GM06990 (cell line): ENCODE measurements at regions not wholly inside any gene's neighbourhood (a gene's known extent, or its start where the extent isn't known, plus 50 kb on each side); places are given as distances from the start of the nearest gene placed in this dataset.
"Not testable (repeated sequence)": the region's sequence is repeated elsewhere in the genome, so short reads cannot be mapped to it uniquely, and the experiment has no call there.

Source experiments
- DNase-seq: peaks from one replicate; pipeline ENCODE4 v3.0.0-alpha.2; 2011; ENCODE audit not compliant: insufficient read length; ENCODE audit errors: extremely low read depth
- H3K27me3 ChIP-seq: replicated peaks from 2 replicates; pipeline ENCODE4 v1.6.0; 2011; ENCODE audit warnings: low read length; ENCODE audit not compliant: control insufficient read depth, insufficient read depth
- H3K36me3 ChIP-seq: 2 replicates; pipeline ENCODE4 v1.5.1; 2011; ENCODE audit warnings: low read length; ENCODE audit not compliant: control insufficient read depth, insufficient read depth
- H3K4me3 ChIP-seq: replicated peaks from 2 replicates; pipeline ENCODE4 v1.5.1; 2011; ENCODE audit warnings: low read depth, mild to moderate bottlenecking, control low read depth, low read length
- TF ChIP-seq, protein P1 (sequence below): IDR thresholded peaks from 2 replicates; pipeline ENCODE4 v1.5.1; 2011; ENCODE audit warnings: low read length, control low read depth, mild to moderate bottlenecking, inconsistent platforms; ENCODE audit not compliant: insufficient read depth, poor library complexity, severe bottlenecking

DNA sequence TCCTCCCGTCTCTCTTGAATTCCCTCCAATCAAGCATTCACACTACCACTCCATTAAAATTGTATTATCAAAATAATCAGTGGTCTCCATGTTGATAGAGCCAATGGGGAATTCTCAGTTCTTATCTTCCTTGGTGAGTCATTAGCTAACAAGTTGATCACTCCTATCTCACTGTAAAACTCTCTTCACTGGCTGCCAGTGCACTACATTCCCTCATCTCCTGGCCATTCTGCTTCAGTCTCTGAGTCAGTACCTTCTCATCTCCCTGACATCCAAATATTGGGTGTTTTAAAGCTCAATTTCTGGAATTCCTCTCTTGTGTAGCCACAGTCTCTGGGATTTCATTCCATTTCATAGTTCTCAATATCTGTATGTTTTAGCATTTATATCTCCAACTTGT, 175.2 kb downstream of the ALDH1A2 start:
- TF ChIP-seq, protein P1, sequence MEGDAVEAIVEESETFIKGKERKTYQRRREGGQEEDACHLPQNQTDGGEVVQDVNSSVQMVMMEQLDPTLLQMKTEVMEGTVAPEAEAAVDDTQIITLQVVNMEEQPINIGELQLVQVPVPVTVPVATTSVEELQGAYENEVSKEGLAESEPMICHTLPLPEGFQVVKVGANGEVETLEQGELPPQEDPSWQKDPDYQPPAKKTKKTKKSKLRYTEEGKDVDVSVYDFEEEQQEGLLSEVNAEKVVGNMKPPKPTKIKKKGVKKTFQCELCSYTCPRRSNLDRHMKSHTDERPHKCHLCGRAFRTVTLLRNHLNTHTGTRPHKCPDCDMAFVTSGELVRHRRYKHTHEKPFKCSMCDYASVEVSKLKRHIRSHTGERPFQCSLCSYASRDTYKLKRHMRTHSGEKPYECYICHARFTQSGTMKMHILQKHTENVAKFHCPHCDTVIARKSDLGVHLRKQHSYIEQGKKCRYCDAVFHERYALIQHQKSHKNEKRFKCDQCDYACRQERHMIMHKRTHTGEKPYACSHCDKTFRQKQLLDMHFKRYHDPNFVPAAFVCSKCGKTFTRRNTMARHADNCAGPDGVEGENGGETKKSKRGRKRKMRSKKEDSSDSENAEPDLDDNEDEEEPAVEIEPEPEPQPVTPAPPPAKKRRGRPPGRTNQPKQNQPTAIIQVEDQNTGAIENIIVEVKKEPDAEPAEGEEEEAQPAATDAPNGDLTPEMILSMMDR, result no peak
- Histone ChIP-seq H3K27me3 (no peaks in the 10 kb centered on the region; the same call in none of the 2 replicates), H3K4me3 (no peak overlapping the region), H3K36me3 (no peaks in the 10 kb centered on the region)
- no peak for DNase-seq

DNA sequence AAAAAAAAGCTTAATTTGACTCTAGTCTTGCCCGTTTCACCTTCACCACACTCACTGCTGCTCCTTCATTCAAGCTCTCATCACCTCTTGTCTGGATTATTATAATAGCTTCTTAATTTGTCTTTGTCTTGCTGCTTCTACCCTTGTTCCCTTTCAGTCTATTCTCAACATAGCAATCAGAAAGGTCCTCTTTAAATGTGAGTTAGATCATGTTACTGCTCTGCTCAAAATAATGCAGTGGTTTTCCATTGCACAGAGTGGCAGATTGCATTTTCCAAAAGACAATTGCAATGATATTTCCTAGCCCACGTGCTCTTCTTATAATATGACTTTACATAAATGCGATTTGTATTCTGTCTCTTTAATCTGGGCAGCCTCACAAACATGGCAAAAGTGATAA, 174.6 kb downstream of the ALDH1A2 start:
- Histone ChIP-seq H3K4me3 (no peak overlapping the region), H3K27me3 (no peaks in the 10 kb centered on the region; the same call in none of the 2 replicates), H3K36me3 (no peaks in the 10 kb centered on the region)
- no peak for DNase-seq
- TF ChIP-seq, protein P1, result no peak

DNA sequence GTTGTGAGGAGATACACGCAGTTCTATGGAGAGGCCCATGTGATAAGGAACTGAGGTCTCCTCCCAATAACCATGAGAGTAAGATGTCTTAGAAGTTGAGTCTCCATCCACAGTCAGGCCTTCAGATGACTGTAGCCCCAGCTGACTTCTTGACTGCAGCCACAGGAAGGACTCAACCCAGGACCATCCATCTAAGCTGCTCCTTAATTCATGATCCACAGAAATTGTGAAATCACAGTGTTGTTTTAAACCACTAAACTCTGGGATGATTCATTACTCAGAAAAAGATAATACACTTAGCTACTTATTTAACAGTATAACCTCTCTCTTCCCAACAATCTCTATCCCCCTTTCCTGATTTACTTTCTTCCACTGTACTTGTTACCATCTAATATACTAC, 173.3 kb downstream of the ALDH1A2 start:
- TF ChIP-seq, protein P1, result no peak
- no peak for DNase-seq
- H3K4me3 ChIP-seq, result no peak overlapping the region
- no peaks in the 10 kb centered on the region; the same call in none of the 2 replicates for H3K27me3 ChIP-seq
- H3K36me3 ChIP-seq, result no peaks in the 10 kb centered on the region

DNA sequence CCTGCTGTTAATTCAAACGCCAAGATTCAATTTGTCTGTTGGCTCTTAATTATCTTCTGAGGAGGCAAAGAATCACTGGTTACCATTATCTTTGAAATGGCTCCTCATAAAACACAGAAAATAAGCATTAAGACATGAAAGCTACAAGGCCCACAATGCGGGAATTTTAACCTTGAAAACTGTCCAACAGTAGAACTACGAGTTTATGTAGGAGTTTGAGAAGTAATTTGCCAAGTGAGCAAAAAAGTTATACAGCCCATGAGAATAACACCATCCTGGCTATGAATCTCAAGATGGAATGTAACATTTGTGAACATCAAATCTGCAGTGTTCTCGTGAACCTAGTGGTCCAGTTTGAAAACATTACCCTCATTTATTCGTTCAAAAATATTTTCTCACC, 172.5 kb downstream of the ALDH1A2 start:
- TF ChIP-seq, protein P1, result no peak
- DNase-seq, result no peak
- Histone ChIP-seq H3K27me3 (no peaks in the 10 kb centered on the region; the same call in none of the 2 replicates), H3K4me3 (no peak overlapping the region), H3K36me3 (no peaks in the 10 kb centered on the region)

DNA sequence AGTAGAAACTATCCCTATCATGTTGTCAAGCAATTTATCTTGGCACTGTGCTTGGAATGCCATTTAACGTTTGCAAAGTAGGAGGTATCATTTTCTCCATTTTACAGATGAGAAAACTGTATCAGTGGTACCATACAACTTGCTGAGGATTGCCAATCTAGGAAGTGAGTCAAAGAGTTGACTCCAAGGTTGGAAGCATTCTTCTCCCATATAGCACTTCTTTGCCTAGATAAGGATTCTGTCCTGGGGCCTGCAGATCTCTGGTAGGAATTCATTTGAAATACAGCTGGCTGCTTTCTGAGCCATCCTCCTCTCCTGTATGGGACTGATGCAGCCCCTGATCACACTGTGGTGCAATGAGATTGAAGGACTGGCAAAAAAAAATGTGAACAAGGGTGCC, 170.2 kb downstream of the ALDH1A2 start:
- TF ChIP-seq, protein P1, result no peak

DNA sequence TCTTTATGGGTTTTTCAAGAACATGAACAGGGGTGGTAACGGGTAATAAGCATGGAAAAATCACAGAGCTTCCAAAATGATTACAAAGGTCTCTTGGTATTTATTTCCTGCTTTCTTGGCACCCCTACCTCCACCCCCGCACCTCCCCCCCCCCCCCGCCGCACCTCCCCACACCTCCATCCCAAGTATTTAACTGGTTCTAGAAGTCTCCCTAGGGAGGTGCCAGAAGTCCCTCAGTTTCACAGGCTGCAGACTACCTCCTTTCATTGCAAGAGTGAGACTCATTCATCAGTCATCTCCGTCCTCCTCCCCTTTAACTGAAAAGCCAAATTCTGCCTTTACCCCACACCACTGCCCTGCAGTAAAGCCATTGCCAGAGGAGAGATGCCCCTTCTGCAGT, 169.4 kb downstream of the ALDH1A2 start:
- no peak for DNase-seq
- Histone ChIP-seq H3K27me3 (no peaks in the 10 kb centered on the region; the same call in 1 of the 2 replicates), H3K4me3 (no peak overlapping the region), H3K36me3 (no peaks in the 10 kb centered on the region)
- TF ChIP-seq, protein P1, result no peak

More for the DNA sequence above, 170.2 kb downstream of the ALDH1A2 start:
- no peak overlapping the region for H3K4me3 ChIP-seq
- no peaks in the 10 kb centered on the region for H3K36me3 ChIP-seq
- no peaks in the 10 kb centered on the region; the same call in none of the 2 replicates for H3K27me3 ChIP-seq
- DNase-seq, result no peak

DNA sequence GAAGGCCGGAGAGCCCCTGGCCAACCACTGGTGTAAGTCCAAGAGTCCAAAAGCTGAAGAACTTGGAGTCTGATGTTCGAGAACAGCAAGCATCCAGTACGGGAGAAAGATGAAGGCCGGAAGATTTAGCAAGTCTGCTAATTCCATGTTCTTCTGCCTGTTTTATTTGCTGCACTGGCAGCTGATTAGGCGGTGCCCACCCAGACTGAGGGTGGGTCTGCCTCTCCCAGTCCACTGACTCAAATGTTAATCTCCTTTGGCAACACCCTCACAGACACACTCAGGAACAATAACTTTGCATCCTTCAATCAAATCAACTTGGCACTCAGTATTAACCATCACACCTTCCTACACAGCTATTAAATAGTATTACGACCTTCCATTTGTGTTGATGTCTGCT, 168.6 kb downstream of the ALDH1A2 start:
- H3K27me3 ChIP-seq, DNase-seq, H3K36me3 ChIP-seq, H3K4me3 ChIP-seq: not testable (repeated sequence)
